ENCODE measurements at regions not wholly inside any gene's neighbourhood (a gene's known extent, or its start where the extent isn't known, plus 50 kb on each side); places are given as distances from the start of the nearest gene placed in this dataset.
"Not testable (repeated sequence)": the region's sequence is repeated elsewhere in the genome, so short reads cannot be mapped to it uniquely, and the experiment has no call there.

GRCh38 chr10:128187788-128188185, 61.6 kb upstream of the MKI67 start:
- TF ChIP-seq CTCF (IDR thresholded peaks at IDR 0.05) (no peak), EP300 (IDR thresholded peaks at IDR 0.05) (no peak), POLR2A (IDR thresholded peaks at IDR 0.05) (no peak)
- no peak for DNase-seq
- Histone ChIP-seq H3K36me3 (no peaks in the 10 kb centered on the region), H3K9me3 (no peaks in the 10 kb centered on the region), H3K4me3 (no peak overlapping the region), H3K27ac (no peak overlapping the region), H3K27me3 (no peaks in the 10 kb centered on the region), H3K4me1 (ENCODE audit: insufficient read depth) (no peaks in the 10 kb centered on the region)
- 20 to 29% (median 23%) methylated on average over 4 of the region's 4 CpGs for WGBS, 3 donors
- intact Hi-C loops (cut with DNase I) = no loop called here

GRCh38 chr10:128189176-128189575, 63.0 kb upstream of the MKI67 start:
- WGBS, 3 donors = 80 to 90% (median 90%) methylated on average over 4 of the region's 4 CpGs
- Histone ChIP-seq H3K27ac (no peak overlapping the region), H3K4me1 (ENCODE audit: insufficient read depth) (no peaks in the 10 kb centered on the region), H3K9me3 (no peaks in the 10 kb centered on the region), H3K27me3 (no peaks in the 10 kb centered on the region), H3K4me3 (no peak overlapping the region), H3K36me3 (no peaks in the 10 kb centered on the region)
- no peak for DNase-seq
- intact Hi-C loops (cut with DNase I) = no loop called here
- TF ChIP-seq POLR2A (IDR thresholded peaks at IDR 0.05) (no peak), EP300 (IDR thresholded peaks at IDR 0.05) (no peak), CTCF (IDR thresholded peaks at IDR 0.05) (no peak)

GRCh38 chr10:128191847-128192246, 65.6 kb upstream of the MKI67 start:
- no peaks in the 10 kb centered on the region for H3K9me3 ChIP-seq
- no peak overlapping the region for H3K4me3 ChIP-seq
- WGBS, 3 donors = 63 to 79% (median 66%) methylated on average over 5 of the region's 5 CpGs
- no peak for DNase-seq
- no peaks in the 10 kb centered on the region for H3K4me1 ChIP-seq (ENCODE audit: insufficient read depth)
- H3K36me3 ChIP-seq = no peaks in the 10 kb centered on the region
- H3K27me3 ChIP-seq = no peaks in the 10 kb centered on the region
- no peak for TF ChIP-seq CTCF (IDR thresholded peaks at IDR 0.05)
- TF ChIP-seq EP300 (IDR thresholded peaks at IDR 0.05) = no peak
- no peak for TF ChIP-seq POLR2A (IDR thresholded peaks at IDR 0.05)
- intact Hi-C loops (cut with DNase I) = no loop called here
- H3K27ac ChIP-seq = no peak overlapping the region

- H3K27ac ChIP-seq; H3K27me3 ChIP-seq; DNase-seq; H3K9me3 ChIP-seq; intact Hi-C loops (cut with DNase I); H3K4me1 ChIP-seq (ENCODE audit: insufficient read depth); H3K36me3 ChIP-seq; H3K4me3 ChIP-seq: not testable (repeated sequence)
- 92% methylated on average over 2 of the region's 2 CpGs for WGBS, 3 donors
These were observed 75.6 kb upstream of the MKI67 start for GRCh38 chr10:128201826-128202225.

- intact Hi-C loops (cut with DNase I) = no loop called here
- H3K9me3 ChIP-seq = no peaks in the 10 kb centered on the region
- H3K4me1 ChIP-seq (ENCODE audit: insufficient read depth) = no peaks in the 10 kb centered on the region
- TF ChIP-seq EP300 (IDR thresholded peaks at IDR 0.05) (no peak), CTCF (IDR thresholded peaks at IDR 0.05) (no peak), POLR2A (IDR thresholded peaks at IDR 0.05) (no peak)
- no peak for DNase-seq
- H3K27ac ChIP-seq = no peak overlapping the region
- no peaks in the 10 kb centered on the region for H3K27me3 ChIP-seq
- no peak overlapping the region for H3K4me3 ChIP-seq
- H3K36me3 ChIP-seq = no peaks in the 10 kb centered on the region
These were observed 76.8 kb upstream of the MKI67 start for GRCh38 chr10:128203028-128203427.

- H3K36me3 ChIP-seq; H3K4me3 ChIP-seq; H3K9me3 ChIP-seq; H3K27me3 ChIP-seq; H3K27ac ChIP-seq; intact Hi-C loops (cut with DNase I); DNase-seq; H3K4me1 ChIP-seq (ENCODE audit: insufficient read depth): not testable (repeated sequence)
- WGBS, 3 donors = 58 to 83% (median 82%) methylated on average over 3 of the region's 3 CpGs
These were observed 79.4 kb upstream of the MKI67 start for GRCh38 chr10:128205591-128205990.

All from ovary (tissue), 7 donors.